Body of pancreas (tissue), 4 donors: ENCODE measurements at regions not wholly inside any gene's neighbourhood (a gene's known extent, or its start where the extent isn't known, plus 50 kb on each side); places are given as distances from the start of the nearest gene placed in this dataset.

ENCODE experiments used
- CTCF ChIP-seq, 7 experiments: fragments of 450-650 bp in 4 of 7; fragments of 200-600 bp in 3 of 7; sonication (generic) in 3 of 7; IDR thresholded peaks; one replicate each; pipeline ENCODE4 v1.5.1; 2016 to 2019; ENCODE audit warnings: antibody characterized with exemption in 7 of 7
- POLR2A ChIP-seq, 3 donors: fragments of 450-650 bp; IDR thresholded peaks; one replicate each; pipeline ENCODE4 v1.6.1; 2016; ENCODE audit warnings: antibody characterized with exemption in 3 of 3, mild to moderate bottlenecking in 2 of 3

- no peak for TF ChIP-seq POLR2A (IDR thresholded peaks at IDR 0.05)
- no peak for TF ChIP-seq CTCF (IDR thresholded peaks at IDR 0.05)
Observed at GRCh38 chr13:44061876-44062275, 182.2 kb downstream of the LACC1 start.
